SIG-M5 treated with dmso at 0.1 percent for 504 hours (cell line): ENCODE measurements at regions not wholly inside any gene's neighbourhood (a gene's known extent, or its start where the extent isn't known, plus 50 kb on each side); places are given as distances from the start of the nearest gene placed in this dataset.

ENCODE experiments used
- DNase-seq: peaks from one replicate; lab custom pipeline; 2025; ENCODE audit not compliant: unreplicated experiment; lab: John Stamatoyannopoulos, UW

GRCh38 chr10:107585630-107586029, 421.1 kb upstream of the SORCS1 start:
- no peak for DNase-seq

- DNase-seq = no peak
Measured at GRCh38 chr10:107583974-107584373, 419.5 kb upstream of the SORCS1 start.

DNA sequence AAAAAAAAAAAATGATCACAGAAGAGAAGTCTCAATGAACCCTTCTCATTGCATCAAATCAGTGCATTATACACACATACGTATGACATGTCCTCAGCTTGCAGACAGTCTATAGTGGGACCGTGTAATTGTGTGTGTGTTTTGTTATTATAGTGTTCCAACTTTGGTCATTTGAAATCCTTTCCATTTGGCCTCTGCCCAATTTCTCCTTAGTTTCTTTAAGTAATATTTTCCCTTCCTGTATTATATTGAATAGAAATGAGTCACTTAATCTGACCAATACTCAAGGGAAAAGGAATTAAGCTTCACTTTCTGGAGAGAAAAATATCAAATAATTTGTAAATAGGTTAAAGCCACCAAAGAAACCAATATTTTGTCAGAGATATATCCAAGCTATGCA, 415.5 kb upstream of the SORCS1 start:
- no peak for DNase-seq

DNA sequence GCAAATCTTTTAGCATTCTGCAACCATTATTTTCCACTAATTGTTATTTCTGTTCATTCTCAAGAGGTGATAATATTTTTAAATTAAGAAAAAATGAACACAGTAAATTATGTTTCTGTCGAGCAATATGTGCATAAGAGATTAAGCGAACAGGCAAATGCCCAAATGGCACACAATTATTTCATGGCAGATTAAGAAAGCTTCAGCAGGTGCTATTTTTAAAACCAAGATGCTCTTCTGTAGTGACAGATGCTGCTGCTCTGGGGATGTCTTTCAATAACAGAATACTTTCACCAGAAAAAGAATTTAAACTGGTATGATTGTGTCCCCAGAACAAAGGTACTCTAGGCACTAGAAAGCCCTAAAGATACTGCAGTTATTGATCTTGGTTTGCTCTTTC, 412.7 kb upstream of the SORCS1 start:
- no peak for DNase-seq

- DNase-seq = no peak
Measured at GRCh38 chr10:107576746-107577145, 412.2 kb upstream of the SORCS1 start.

DNA sequence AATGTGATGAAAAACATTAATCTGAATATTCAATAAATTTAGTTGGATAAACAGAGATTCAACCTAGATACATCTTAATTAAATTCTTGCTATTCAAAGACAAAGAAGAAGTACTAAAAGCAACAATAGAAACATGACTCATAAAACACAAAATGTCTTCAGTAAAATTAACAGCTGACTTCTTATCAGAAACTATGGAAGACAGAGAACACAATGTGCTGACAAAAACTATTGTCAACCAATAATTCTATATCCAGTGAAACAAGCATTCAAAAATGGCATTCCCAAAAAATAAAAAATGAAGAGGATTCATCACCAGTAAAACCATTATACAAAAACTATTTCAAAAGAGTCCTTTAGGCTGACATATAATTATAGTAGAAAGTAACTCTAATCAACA, 400.5 kb upstream of the SORCS1 start:
- no peak for DNase-seq

DNA sequence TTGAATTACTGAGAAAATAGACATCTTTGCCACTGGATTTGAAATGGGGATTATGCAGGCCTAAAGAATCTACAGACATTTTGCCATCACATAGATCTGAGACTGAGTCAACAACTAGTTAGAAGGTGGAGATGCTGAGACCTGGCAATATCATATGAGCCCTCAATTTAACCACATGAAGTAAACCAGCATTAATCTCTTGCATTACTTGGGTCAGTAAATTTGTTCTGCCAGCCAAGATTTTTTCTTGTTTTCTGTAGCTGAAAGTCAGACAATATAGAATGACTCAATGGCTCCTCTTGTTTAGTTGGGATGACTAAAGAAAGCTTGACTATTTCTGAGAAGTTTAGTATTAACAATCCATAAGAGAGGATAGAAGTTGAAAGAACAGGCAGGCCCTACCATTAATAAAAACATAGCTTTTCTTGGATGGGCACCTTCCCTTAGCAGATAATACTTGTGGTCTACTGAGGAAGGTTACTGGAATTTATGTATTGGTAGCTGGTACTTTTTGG, 396.7 kb upstream of the SORCS1 start:
- no peak for DNase-seq

- no peak for DNase-seq
Measured at GRCh38 chr10:107557916-107558315, 393.4 kb upstream of the SORCS1 start.

DNA sequence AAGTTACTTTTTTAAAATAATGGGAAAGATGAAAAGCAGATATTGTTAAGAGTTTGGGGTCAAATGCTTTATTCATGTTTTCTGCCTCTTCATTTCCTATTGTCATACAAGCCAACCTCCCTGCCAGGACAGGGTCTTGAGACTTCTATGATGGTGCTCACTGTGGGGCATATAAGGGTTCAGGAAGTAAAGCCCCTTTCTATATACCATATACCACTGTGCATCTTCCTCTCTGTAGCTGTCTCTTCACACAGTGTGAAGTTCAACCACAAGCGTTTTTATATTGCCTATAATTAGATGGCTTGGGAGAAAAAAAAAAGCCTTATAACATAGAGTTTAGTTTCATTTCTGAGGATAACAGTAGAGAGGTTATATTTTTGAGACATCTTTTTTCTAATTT, 389.8 kb upstream of the SORCS1 start:
- no peak for DNase-seq

GRCh38 chr10:107553470-107553869, 389.0 kb upstream of the SORCS1 start:
- DNase-seq = no peak

GRCh38 chr10:107552963-107553362, 388.5 kb upstream of the SORCS1 start:
- no peak for DNase-seq

- DNase-seq = no peak
Measured at GRCh38 chr10:107548301-107548700, 383.8 kb upstream of the SORCS1 start.

- DNase-seq = no peak
Measured at GRCh38 chr10:107546986-107547385, 382.5 kb upstream of the SORCS1 start.

DNA sequence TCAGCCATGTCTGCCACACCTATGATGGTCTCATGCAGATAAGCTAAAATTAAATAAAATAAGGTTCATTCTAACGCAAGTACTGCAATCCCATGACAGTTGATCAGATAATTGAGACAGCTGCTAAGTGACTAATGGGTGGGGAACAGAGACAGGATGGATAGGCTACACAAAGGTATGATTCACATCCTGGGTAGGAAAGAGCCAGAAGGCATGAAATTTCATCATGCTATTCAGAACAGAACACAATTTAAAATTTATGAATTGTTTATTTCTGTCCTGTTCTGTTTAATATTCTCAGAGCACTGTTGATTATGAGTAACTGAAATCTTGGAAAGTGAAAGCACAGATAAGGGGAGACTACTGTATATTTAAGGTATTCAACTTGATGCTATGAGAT, 381.8 kb upstream of the SORCS1 start:
- DNase-seq = no peak

- DNase-seq = no peak
Measured at GRCh38 chr10:107545717-107546116, 381.2 kb upstream of the SORCS1 start.

GRCh38 chr10:107544706-107545520, 380.4 kb upstream of the SORCS1 start:
- DNase-seq = no peak

DNA sequence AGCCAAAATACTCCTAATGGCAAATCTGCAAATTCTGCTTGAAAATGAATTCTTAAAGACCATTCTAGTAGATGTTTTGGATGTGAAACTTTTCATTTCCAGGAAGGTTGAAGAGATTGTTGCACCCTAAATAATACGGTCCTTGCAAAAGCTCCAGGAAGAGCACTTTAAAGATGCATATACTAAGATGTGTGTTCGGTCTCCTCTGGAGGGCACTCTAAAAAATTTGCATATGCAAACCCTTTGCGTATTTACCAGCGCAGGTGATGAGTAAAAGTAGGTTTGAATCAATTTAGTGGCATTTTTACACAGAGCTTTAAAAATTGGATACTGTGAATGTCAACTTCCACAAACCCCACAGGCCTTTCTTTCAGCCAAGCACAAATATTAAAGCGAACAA, 378.1 kb upstream of the SORCS1 start:
- DNase-seq = no peak

- no peak for DNase-seq
Measured at GRCh38 chr10:107542016-107542415, 377.5 kb upstream of the SORCS1 start.

- DNase-seq = no peak
Measured at GRCh38 chr10:107540981-107541380, 376.5 kb upstream of the SORCS1 start.

- no peak for DNase-seq
Measured at GRCh38 chr10:107529350-107529749, 364.8 kb upstream of the SORCS1 start.

DNA sequence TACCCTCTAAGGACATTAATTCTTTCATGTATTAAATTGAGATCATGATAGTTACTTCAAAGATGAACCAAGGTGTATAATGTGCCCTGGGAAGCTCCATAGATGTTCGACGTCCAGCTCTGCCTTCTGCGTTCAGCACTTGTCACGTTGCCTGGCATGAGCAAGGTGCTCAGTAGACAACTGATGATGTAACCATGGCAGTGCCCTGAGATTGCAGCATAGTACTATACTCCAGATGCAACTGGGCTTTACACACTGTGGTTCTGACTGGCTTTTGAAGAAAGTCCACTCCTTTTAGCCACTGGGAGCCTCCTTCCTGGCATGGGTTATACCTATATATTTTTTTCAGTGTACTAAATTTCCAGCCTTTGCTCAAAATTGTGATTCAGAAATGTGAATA, 355.8 kb upstream of the SORCS1 start:
- no peak for DNase-seq

- no peak for DNase-seq
Measured at GRCh38 chr10:107517811-107518210, 353.3 kb upstream of the SORCS1 start.

DNA sequence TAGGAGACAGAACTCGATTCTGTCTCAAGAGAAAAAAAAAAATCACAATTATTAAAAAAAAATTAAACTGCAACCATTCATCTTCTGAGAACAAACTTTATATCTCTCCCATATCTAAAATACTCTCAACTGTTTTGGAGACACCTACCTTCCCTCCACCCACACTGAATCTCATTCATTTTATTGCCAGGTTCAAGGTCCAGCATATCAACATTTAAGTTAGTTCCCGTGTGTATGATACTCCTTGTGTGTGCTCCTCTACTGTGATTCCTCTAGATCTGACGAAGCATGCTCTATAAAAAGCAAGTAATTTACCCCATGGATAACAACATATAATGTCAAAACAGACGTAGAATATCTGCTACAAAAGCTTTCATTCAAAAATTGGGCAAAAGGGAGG, 351.8 kb upstream of the SORCS1 start:
- DNase-seq = no peak
